SK-N-SH (cell line): ENCODE measurements at regions not wholly inside any gene's neighbourhood (a gene's known extent, or its start where the extent isn't known, plus 50 kb on each side); places are given as distances from the start of the nearest gene placed in this dataset.

Experiments
- CTCF ChIA-PET: fragments of 300-600, 350-600 bp; formaldehyde crosslinking; extraction: SDS; loops from one replicate; lab custom pipeline; 2021; lab: Yijun Ruan, JAX
- POLR2A ChIA-PET: fragments of 350-600 bp; sonication (Branson Sonifier 250); formaldehyde crosslinking; extraction: SDS; loops from one replicate; lab custom pipeline; 2020; ENCODE audit warnings: antibody characterized with exemption, inconsistent platforms; lab: Yijun Ruan, JAX
- DNase-seq: peaks from one replicate; pipeline ENCODE4 v3.0.0; 2012
- H2AFZ ChIP-seq: fragments of 200-600 bp; sonication (generic); 2 replicates; pipeline ENCODE4 v1.8.1; 2016; ENCODE audit warnings: antibody characterized with exemption, mild to moderate bottlenecking, low read depth
- H3F3A ChIP-seq: fragments of 200-600 bp; sonication (generic); replicated peaks from 2 replicates; pipeline ENCODE3; 2016; ENCODE audit warnings: antibody characterized with exemption, mild to moderate bottlenecking; ENCODE audit not compliant: insufficient read depth
- H3K27ac ChIP-seq, 2 experiments: fragments of 200-500 bp in 1 of 2; fragments of 200-600 bp in 1 of 2; sonication (Bioruptor generic) in 1 of 2; sonication (generic), shearing (Covaris generic) in 1 of 2; 2 replicates each; pipeline versions ENCODE4 v1.5.1 to v1.6.1; 2014 to 2016; ENCODE audit warnings: low read depth in 2 of 2, inconsistent platforms in 1 of 2, low read length in 1 of 2, mild to moderate bottlenecking in 1 of 2, mixed read lengths in 1 of 2
- H3K27me3 ChIP-seq: fragments of 200-600 bp; sonication (generic), shearing (Covaris generic); 2 replicates; pipeline ENCODE4 v1.6.1; 2016; ENCODE audit warnings: mixed run types; ENCODE audit not compliant: insufficient read depth
- H3K36me3 ChIP-seq, 2 experiments: fragments of 200-500 bp in 1 of 2; fragments of 200-600 bp in 1 of 2; sonication (Bioruptor generic) in 1 of 2; sonication (generic) in 1 of 2; replicated peaks in 1 of 2; 2 replicates each; pipeline versions ENCODE3 to v1.5.1; 2014 to 2016; ENCODE audit warnings: low read length in 1 of 2, mild to moderate bottlenecking in 1 of 2; ENCODE audit not compliant: insufficient read depth in 2 of 2, control insufficient read depth in 1 of 2
- H3K4me1 ChIP-seq, 2 experiments: fragments of 200-500 bp in 1 of 2; fragments of 200-600 bp in 1 of 2; sonication (Bioruptor generic) in 1 of 2; sonication (generic), shearing (Covaris generic) in 1 of 2; 2 replicates each; pipeline versions ENCODE4 v1.5.1 to v1.6.1; 2014 to 2016; ENCODE audit warnings: low read depth in 1 of 2, low read length in 1 of 2, mixed run types in 1 of 2; ENCODE audit not compliant: insufficient read depth in 2 of 2, control insufficient read depth in 1 of 2
- H3K4me2 ChIP-seq: fragments of 200-600 bp; sonication (generic), shearing (Covaris generic); 2 replicates; pipeline ENCODE4 v1.6.1; 2017; ENCODE audit warnings: mixed run types
- H3K4me3 ChIP-seq, 2 experiments: fragments of 200-500 bp in 1 of 2; fragments of 200-600 bp in 1 of 2; sonication (Bioruptor generic) in 1 of 2; sonication (generic), shearing (Covaris generic) in 1 of 2; 2 replicates each; pipeline versions ENCODE4 v1.5.1 to v1.8.1; 2014 to 2016; ENCODE audit warnings: low read depth in 2 of 2, inconsistent platforms in 1 of 2, low read length in 1 of 2, mild to moderate bottlenecking in 1 of 2, mixed read lengths in 1 of 2, moderate library complexity in 1 of 2
- H3K79me2 ChIP-seq: fragments of 200-600 bp; sonication (generic); 2 replicates; pipeline ENCODE4 v1.8.1; 2017; ENCODE audit warnings: mild to moderate bottlenecking; ENCODE audit not compliant: insufficient read depth
- H3K9ac ChIP-seq: fragments of 200-600 bp; sonication (generic); 2 replicates; pipeline ENCODE4 v1.6.1; 2017; ENCODE audit warnings: mixed run types
- H3K9me2 ChIP-seq: fragments of 200-600 bp; sonication (generic); 2 replicates; pipeline ENCODE4 v1.6.1; 2017; ENCODE audit warnings: mixed run types
- H3K9me3 ChIP-seq: fragments of 200-600 bp; sonication (generic); 2 replicates; pipeline ENCODE4 v1.6.1; 2017; ENCODE audit warnings: mixed run types, mild to moderate bottlenecking, moderate library complexity
- H4K20me1 ChIP-seq: fragments of 200-600 bp; sonication (generic); 2 replicates; pipeline ENCODE4 v1.6.1; 2017; ENCODE audit warnings: mild to moderate bottlenecking, mixed run types; ENCODE audit not compliant: insufficient read depth
- CHD2 ChIP-seq: fragments of 150-350 bp; IDR thresholded peaks from 2 replicates; pipeline ENCODE4 v1.6.1; 2018; ENCODE audit warnings: low read length; ENCODE audit not compliant: partially characterized antibody
- FOXJ3 ChIP-seq: sonication (generic); formaldehyde crosslinking; IDR thresholded peaks from 2 replicates; pipeline ENCODE4 v1.5.1; 2020; ENCODE audit warnings: mild to moderate bottlenecking, missing genetic modification reagents
- IRF3 ChIP-seq: fragments of 150-350 bp; IDR thresholded peaks from 2 replicates; pipeline ENCODE4 v1.6.1; 2016; ENCODE audit warnings: mild to moderate bottlenecking, low read depth, low read length
- MXI1 ChIP-seq: IDR thresholded peaks from 2 replicates; pipeline ENCODE4 v1.6.1; 2012; ENCODE audit warnings: mild to moderate bottlenecking, low read depth, low read length, improper control_type of control experiment
- POLR2AphosphoS5 ChIP-seq: IDR thresholded peaks from 2 replicates; pipeline ENCODE4 v1.6.1; 2012; ENCODE audit warnings: low read depth, low read length
- RFX5 ChIP-seq: IDR thresholded peaks from 2 replicates; pipeline ENCODE4 v1.6.1; 2012; ENCODE audit warnings: mild to moderate bottlenecking, improper control_type of control experiment, low read length
- SIN3A ChIP-seq: IDR thresholded peaks from 2 replicates; pipeline ENCODE4 v1.6.1; 2012; ENCODE audit warnings: low read depth, mild to moderate bottlenecking, low read length, moderate library complexity, borderline replicate concordance
- SMC3 ChIP-seq: IDR thresholded peaks from 2 replicates; pipeline ENCODE4 v1.6.1; 2012; ENCODE audit warnings: low read depth, low read length, improper control_type of control experiment
- TAF1 ChIP-seq: IDR thresholded peaks from 2 replicates; pipeline ENCODE4 v1.6.1; 2012; ENCODE audit warnings: low read depth, mild to moderate bottlenecking, low read length, moderate library complexity, borderline replicate concordance
- TCF12 ChIP-seq: IDR thresholded peaks from 2 replicates; pipeline ENCODE4 v1.4.0; 2012
- WGBS: methylation state at CpG from one replicate; pipeline ENCODE4 v1.1.6; 2017; ENCODE audit warnings: low lambda C conversion rate; 5-methylcytosine and 5-hydroxymethylcytosine counted together
- TF ChIP-seq, protein P1 (sequence below): IDR thresholded peaks from 2 replicates; pipeline ENCODE4; 2012
- TF ChIP-seq, protein P2 (sequence below): fragments of 200-600 bp; sonication (generic); IDR thresholded peaks from 2 replicates; pipeline ENCODE4 v1.6.1; 2017; ENCODE audit warnings: antibody characterized with exemption, mild to moderate bottlenecking, moderate library complexity
- TF ChIP-seq, protein P3 (sequence below): fragments of 150-350 bp; IDR thresholded peaks from 2 replicates; pipeline ENCODE4 v1.6.1; 2017; ENCODE audit warnings: antibody characterized with exemption, low read length, low read depth, borderline replicate concordance

DNA sequence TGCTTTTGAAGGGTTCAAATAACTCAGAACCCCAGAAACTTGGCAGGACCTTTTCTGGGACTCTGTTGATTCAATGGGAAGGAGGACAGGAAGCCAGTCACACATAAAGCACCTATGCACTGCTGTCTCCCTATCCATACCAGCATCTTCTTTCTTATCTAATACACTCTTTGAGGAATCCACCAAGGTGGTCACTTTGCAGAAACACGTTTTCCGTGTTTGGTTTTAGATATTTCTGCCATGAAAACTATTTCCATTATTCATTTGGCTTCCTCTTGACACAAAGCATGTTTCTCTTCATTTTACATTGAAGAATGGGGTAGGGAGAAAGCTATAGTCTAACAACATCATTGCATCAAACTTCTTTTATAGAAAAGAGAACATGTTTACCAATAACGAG, 76.5 kb upstream of the NR3C1 start (continued):
- TF ChIP-seq, protein P1, sequence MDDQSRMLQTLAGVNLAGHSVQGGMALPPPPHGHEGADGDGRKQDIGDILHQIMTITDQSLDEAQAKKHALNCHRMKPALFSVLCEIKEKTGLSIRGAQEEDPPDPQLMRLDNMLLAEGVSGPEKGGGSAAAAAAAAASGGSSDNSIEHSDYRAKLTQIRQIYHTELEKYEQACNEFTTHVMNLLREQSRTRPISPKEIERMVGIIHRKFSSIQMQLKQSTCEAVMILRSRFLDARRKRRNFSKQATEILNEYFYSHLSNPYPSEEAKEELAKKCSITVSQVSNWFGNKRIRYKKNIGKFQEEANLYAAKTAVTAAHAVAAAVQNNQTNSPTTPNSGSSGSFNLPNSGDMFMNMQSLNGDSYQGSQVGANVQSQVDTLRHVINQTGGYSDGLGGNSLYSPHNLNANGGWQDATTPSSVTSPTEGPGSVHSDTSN = no peak
- TF ChIP-seq, protein P2, sequence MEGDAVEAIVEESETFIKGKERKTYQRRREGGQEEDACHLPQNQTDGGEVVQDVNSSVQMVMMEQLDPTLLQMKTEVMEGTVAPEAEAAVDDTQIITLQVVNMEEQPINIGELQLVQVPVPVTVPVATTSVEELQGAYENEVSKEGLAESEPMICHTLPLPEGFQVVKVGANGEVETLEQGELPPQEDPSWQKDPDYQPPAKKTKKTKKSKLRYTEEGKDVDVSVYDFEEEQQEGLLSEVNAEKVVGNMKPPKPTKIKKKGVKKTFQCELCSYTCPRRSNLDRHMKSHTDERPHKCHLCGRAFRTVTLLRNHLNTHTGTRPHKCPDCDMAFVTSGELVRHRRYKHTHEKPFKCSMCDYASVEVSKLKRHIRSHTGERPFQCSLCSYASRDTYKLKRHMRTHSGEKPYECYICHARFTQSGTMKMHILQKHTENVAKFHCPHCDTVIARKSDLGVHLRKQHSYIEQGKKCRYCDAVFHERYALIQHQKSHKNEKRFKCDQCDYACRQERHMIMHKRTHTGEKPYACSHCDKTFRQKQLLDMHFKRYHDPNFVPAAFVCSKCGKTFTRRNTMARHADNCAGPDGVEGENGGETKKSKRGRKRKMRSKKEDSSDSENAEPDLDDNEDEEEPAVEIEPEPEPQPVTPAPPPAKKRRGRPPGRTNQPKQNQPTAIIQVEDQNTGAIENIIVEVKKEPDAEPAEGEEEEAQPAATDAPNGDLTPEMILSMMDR = no peak
- TF ChIP-seq TCF12 (no peak), SIN3A (no peak), MXI1 (no peak), POLR2AphosphoS5 (no peak), CHD2 (no peak), RFX5 (no peak), IRF3 (no peak), SMC3 (no peak), FOXJ3 (no peak)
- TF ChIP-seq, protein P3, sequence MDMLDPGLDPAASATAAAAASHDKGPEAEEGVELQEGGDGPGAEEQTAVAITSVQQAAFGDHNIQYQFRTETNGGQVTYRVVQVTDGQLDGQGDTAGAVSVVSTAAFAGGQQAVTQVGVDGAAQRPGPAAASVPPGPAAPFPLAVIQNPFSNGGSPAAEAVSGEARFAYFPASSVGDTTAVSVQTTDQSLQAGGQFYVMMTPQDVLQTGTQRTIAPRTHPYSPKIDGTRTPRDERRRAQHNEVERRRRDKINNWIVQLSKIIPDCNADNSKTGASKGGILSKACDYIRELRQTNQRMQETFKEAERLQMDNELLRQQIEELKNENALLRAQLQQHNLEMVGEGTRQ = no peak

DNA sequence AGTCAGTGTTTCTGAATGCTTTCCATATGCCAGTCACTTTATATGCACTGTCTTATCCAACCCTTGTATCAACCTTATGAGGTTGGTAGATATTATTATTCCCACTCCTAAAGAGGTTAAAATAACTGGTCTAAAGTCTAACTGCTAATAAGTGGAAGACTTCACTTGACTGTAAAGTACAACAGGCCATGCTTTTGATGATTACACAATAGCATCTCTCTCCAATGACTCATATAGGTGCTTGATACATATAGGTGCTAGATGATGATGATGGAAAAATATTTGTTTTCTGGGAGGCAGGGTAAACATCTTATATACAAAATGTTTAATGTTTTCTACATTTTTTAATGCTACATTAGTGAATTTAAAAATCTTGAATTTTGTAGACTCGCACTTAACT, 75.9 kb upstream of the NR3C1 start:
- Histone ChIP-seq H3K4me3 (no peak overlapping the region), H3K4me1 (peaks cover 0 to 2% of the 10 kb centered on the region in 2 experiments; a peak in 2 of 4 replicates)
- POLR2A ChIA-PET = no interaction called here
- no peak for TF ChIP-seq TAF1
- TF ChIP-seq, all 33 proteins: peak for 0
- Histone ChIP-seq H3K27me3 (no peaks in the 10 kb centered on the region), H4K20me1 (no peaks in the 10 kb centered on the region), H2AFZ (no peak overlapping the region), H3K36me3 (no peaks in the 10 kb centered on the region), H3K79me2 (no peaks in the 10 kb centered on the region), H3K9ac (no peak overlapping the region), H3K9me2 (no peaks in the 10 kb centered on the region), H3K27ac (no peak overlapping the region), H3F3A (no peaks in the 10 kb centered on the region), H3K9me3 (no peaks in the 10 kb centered on the region), H3K4me2 (no peak overlapping the region)
- CTCF ChIA-PET = no interaction called here
- 95% methylated on average over 1 of the region's 1 CpG for WGBS
- DNase-seq = no peak
